NCI-H2196 (cell line): ENCODE measurements at regions not wholly inside any gene's neighbourhood (a gene's known extent, or its start where the extent isn't known, plus 50 kb on each side); places are given as distances from the start of the nearest gene placed in this dataset.
"Not testable (repeated sequence)": the region's sequence is repeated elsewhere in the genome, so short reads cannot be mapped to it uniquely, and the experiment has no call there.

Source experiments
- DNase-seq: peaks from one replicate; lab custom pipeline; 2025; ENCODE audit not compliant: unreplicated experiment; lab: John Stamatoyannopoulos, UW

DNA sequence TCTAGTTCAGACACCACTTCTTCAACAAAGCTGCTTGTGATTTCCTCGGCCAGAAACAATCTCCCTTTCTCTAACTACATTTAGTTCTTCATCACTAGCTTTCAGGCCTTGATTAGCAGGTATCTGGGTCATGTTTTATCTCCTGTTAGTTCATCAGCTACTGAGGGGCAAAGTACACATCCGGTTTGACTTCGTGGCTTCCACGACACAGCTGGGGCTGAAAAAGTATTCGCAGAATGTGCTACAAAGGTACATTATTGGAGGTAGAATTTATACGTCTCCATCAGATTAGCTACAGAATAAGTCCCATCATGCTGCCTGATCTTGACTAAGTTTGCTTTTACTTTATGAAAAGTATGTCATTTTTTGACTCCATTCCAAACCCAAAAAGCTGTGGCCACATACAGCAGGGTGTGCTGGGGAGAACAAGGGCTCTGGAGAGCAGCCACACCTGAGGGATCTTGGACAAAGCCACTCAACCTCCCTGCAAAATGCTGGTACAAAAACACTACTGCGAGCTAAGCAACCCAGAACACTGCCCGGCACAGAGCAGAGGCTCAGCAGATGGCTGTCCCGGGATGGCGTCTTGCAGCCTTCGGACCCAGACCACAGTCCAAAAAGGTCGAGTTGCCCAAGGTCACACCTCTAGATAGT is 158.9 kb upstream of the PRKX start:
- not testable (repeated sequence) for DNase-seq

DNA sequence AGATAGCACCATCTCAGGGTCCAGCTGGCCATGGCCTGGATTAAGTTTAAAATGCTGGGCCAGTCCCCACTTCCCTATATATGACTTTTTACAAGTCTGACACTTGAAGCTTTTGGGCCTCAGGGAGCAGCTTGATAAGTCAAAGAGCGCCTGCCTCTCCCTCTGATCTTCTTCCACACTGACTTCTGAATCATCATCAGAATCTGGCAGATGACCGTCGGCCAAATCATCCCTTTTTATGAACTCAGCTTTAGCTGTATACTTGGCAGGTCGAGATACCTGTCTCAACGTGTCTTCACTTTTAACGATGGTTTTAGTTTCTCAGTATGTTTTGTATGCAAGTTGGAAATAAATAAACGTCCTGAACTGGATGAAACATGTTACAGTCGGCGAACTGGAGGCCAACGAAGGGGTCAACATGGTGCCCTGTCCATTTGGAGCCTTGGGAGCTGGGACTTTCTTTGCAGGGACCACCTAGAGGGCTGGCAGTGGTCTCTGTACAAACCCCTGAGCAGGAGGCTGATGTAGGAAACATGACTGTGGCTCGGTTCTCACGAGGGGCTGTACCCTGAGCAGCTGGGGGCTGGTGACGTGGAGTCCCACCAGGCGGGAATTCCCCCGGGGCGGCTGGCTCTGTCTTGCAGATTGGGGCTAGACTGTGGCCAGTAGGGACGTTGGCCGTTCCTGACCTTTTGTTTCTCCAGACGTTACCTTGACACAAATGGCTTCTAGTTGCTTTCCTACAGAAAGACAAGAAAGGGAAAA is 153.8 kb upstream of the PRKX start:
- DNase-seq, result not testable (repeated sequence)

DNA sequence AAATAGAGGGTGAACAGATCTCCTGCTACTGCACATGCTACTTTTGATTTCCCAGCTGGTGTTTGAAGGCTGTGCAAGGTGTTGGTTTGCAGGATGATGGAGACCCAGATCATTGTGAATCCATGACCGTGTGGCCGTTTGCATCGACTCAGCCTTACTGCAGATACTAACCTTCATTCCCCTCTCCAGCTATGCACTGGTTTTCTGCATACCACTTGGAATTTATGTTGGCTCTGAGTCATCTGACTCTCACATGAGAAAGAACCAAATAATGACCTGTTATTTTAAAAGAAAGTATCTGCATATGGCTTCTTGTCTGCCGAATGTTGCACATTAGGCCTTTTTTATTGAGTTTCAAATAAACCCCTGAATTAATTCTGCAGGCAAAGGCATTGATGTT is 144.9 kb upstream of the PRKX start:
- not testable (repeated sequence) for DNase-seq

DNA sequence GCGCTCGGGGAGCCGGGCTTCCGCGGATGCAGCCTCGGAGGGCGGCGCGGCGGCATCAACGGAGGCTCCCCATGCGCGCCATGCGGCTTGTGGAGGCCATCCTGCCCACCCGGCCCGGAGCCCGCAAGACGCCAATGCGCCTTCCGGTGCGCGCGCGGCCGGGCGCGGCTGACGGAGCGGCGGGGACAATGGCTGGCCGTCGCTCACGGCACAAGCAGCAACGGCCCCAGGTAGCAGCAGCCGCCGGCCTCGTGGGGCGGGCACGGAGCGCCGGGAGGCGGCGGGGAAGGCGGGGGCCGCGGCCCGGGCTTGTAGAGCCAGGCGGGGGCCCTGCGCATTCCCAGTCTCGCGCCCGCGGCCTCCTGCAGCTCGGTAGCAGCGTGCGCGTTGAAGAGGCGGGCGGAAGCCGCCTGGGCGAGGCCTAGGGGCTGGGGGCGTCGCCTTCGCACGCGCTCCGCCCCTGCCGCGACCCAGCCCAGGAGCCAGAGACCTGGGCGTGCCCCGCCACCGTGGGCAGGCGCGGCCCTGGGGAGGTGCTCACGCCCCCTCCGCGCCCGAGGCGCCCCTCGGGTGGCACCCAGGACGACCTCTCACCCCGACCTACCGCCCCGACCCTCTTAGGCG is 130.2 kb upstream of the PRKX start:
- not testable (repeated sequence) for DNase-seq

DNA sequence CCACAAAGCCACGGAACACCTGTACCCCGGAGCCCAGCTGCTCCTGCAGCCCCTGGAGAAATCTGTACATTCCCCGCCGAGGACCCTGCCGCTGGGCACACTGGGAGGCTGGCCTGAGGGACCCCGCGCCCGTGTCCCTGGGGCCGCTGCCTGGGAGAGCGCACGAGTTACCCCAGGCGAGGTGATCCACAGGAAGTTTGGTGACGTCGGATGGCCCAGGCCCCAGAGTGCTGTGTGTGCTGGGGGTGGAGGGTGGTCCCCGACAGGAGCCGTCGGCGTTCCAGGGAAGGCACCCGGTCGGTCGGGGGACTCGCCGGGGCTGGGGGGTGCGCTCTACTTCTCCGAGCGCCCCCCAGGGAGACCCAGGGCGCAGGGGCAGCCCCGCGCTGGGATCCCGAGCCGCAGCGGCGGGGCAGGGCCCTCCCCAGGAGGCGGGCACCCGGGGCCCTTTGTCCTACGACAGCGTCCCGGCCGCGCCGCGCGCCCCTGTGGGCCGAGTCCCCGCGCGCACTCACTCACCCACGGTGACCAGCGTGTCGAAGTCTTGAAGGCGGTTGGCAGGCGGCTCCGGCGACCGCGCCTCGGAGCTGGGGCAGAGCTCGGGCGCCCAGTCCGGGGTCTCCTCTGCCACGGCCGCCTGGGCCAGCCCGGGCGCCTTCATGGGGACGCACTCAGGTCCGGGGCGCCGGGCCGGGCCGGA is 129.5 kb upstream of the PRKX start:
- DNase-seq, result not testable (repeated sequence)

DNA sequence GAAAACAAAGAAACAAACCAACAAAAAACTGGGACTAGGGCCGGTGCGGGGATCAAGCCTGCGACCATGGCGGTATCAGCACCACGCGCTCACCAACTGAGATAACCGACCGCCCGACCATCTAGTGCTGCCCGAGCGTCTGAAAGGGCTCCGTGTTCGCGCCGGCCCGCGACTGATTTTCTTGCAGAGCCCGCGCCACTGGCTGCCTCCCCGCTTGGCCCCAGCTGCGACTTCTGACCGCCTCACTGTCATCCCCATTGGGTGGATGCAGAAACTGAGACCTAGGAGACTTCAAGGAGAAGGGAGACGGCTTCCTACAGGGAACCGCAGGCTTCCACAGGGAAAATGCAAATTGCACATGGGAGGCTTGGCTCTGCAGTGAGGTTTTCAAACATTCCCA is 125.3 kb upstream of the PRKX start:
- DNase-seq, result not testable (repeated sequence)

DNA sequence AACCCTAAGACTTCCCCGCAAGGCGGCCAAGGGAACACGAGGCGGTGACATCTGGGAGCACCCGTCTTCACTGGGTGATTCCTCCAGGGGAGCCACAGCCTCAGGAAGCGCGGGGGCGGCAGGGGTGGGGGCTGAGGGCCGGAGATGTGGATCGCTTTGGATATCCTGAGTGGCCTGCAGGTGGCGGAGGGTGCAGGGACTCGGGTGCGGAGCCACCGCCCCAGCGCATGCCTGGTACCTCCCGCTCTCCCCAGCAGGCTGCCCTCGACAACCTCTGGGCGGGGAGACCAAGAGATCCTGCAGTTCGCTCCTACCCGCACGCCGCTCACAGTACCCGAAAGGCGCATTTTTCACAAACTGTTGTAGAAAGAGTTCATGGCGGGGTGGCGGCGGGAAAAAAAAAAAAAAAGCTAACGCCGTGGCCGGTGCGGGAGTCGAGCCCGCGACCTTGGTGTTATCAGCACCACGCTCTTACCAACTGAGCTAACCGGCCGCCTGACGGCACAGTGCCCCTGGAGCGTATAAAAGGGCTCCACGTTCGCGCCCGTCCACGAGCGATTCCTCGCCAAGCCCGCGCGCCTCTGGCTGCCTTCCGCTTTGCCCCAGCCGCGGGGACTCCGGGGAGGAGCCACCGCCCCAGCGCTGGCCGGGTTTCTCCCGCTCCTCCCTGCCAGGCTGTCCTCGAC is 124.7 kb upstream of the PRKX start:
- DNase-seq, result not testable (repeated sequence)

DNA sequence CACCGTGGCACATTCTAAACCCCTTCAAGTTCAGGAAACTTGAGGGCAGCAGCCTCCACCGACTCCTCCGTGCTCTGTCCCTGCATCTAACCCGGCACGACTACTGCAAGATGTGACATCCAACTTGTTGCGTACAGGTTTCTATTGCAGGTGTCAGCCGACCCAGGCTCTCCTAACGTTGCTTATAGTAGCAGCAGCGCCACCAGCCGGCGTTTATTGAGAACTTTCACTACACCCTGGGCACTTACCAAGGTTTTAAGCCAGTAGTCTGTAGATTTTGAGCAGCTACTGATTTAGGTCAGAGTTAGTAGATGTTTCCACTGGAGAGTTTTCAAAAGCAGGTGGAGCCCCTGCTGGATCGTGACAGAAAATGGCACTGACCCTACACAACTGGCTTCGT is 123.8 kb upstream of the PRKX start:
- DNase-seq, result not testable (repeated sequence)

DNA sequence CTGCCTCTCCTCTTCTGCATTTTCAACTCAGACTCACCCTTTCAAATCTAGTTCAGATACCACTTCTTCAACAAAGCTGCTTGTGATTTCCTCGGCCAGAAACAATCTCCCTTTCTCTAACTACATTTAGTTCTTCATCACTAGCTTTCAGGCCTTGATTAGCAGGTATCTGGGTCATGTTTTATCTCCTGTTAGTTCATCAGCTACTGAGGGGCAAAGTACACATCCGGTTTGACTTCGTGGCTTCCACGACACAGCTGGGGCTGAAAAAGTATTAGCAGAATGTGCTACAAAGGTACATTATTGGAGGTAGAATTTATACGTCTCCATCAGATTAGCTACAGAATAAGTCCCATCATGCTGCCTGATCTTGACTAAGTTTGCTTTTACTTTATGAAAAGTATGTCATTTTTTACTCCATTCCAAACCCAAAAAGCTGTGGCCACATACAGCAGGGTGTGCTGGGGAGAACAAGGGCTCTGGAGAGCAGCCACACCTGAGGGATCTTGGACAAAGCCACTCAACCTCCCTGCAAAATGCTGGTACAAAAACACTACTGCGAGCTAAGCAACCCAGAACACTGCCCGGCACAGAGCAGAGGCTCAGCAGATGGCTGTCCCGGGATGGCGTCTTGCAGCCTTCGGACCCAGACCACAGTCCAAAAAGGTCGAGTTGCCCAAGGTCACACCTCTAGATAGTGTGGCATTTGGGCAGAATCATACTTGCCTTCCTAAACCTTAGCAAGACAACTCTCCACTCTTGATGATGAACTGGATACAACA is 120.5 kb upstream of the PRKX start:
- DNase-seq, result not testable (repeated sequence)

DNA sequence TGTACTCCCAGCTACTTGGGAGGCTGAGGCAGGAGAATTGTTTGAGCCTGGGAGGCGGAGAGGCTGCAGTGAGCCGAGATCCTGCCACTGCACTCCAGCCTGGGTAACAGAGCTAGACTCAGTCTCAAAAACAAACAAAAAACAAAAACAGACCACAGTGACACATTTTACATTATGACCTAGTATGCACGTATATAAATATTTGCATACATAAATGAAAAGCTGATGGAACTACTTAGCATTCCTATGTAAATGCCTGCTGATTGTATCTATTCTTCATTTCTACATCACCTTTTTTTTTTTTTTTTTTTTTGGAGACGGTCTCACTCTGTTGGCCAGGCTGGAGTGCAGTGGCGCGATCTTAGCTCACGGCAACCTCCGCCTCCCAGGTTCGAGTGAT is 116.6 kb upstream of the PRKX start:
- DNase-seq, result not testable (repeated sequence)

DNA sequence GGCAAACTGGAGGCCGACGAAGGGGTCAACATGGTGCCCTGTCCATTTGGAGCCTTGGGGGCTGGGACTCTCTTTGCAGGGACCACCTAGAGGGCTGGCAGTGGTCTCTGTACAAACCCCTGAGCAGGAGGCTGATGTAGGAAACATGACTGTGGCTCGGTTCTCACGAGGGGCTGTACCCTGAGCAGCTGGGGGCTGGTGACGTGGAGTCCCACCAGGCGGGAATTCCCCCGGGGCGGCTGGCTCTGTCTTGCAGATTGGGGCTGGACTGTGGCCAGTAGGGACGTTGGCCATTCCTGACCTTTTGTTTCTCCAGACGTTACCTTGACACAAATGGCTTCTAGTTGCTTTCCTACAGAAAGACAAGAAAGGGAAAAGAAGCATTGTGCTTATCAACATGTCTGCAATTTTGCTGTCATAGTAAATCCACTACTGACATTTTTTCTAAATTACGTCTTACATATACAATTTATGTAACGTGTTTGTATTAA is 115.6 kb upstream of the PRKX start:
- DNase-seq, result not testable (repeated sequence)

DNA sequence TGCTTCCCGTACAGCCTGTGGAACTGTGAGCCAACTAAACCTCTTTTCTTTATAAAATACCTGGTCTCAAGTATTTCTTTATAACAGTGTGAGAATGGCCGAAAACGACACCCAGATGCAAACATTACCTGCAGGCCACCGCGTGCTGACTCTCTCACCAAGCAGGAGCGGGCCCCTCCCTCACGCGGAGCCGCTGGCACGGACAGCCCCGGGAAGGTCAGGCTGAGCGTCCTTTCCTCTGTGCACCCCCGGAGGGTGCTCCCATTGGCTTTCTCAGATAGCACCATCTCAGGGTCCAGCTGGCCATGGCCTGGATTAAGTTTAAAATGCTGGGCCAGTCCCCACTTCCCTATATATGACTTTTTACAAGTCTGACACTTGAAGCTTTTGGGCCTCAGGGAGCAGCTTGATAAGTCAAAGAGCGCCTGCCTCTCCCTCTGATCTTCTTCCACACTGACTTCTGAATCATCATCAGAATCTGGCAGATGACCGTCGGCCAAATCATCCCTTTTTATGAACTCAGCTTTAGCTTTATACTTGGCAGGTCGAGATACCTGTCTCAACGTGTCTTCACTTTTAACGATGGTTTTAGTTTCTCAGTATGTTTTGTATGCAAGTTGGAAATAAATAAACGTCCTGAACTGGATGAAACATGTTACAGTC is 115.1 kb upstream of the PRKX start:
- not testable (repeated sequence) for DNase-seq

DNA sequence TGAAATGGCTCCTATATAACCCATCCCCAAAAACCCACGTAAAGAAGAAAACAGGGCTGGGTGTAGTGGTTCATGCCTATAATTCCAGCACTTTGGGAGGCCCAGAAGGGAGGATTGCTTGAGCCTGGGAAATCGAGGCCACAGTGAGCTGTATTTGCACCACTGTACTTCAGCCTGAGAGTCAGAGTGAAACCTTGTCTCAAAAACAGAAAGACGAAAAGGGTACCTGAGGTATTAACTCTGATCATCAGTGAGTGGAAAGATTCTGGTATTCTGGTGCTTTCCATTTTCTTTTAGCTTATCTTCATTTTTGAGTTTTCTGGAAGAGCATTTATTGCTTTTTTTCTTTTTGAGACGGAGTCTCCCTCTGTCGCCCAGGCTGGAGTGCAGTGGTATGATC is 110.6 kb upstream of the PRKX start:
- not testable (repeated sequence) for DNase-seq

DNA sequence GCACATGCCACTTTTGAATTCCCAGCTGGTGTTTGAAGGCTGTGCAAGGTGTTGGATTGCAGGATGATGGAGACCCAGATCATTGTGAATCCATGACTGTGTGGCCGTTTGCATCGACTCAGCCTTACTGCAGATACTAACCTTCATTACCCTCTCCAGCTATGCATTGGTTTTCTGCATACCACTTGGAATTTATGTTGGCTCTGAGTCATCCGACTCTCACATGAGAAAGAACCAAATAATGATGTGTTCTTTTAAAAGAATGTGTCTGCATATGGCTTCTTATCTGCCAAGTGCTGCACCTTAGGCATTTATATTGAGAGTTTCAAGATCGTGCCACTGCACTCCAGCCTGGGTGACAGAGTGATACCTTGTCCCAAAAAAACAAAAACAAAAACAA is 106.7 kb upstream of the PRKX start:
- no peak for DNase-seq

DNA sequence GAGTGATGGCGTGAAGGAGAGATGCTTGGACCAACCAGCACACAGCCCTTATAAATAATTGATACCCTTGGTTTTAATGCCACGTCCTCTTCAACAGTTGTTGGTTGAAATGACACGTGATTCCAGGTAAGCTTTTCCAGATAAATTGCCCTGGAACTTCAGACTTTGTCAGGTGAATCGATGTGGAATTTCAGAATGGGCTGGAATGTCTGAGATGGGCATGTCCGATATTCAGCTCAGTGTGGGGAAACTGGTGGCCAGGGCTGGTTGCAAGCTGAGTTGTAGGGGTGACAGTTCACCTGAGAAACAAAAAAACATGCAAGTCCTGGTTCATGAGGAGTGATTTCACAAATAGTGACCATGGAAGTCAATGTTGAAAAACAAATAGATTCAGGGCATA is 104.0 kb upstream of the PRKX start:
- DNase-seq, result not testable (repeated sequence)

DNA sequence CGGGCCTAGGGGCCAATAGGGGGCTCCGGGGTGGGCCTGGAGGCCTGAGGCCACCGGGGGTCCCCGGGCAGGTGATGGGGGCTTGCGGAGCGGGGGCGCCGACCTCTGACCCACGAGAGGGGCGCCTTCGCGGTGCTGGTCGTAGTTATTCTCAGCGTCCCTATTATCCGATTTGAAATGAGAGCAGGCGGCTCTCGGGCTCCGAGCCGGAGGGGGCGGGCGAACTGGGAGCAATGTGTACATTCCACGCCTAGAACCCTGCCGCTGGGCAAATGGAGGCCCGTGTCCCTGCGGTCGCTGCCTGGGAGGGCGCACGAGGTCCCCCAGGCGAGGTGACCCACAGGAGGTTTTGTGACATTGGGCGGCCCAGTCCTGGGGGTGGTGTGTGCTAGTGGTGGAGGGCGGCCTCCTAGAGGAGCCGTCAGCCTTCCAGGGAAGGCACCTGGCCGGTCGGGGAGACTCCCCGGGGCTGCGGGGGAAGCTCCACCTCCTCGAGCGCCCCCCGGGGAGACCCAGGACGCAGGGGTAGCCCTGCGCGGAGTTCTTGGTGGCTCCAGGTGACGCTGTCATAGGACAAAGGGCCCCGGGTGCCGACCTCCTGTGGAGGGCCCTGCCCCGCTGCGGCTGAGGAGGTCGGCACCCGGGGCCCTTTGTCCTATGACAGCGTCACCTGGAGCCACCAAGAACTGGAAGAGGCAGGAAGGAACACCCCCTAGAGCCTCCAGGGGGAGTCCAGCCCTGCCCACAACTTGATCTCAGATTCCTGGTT is 102.6 kb upstream of the PRKX start:
- peak; percentile 11 for DNase-seq

DNA sequence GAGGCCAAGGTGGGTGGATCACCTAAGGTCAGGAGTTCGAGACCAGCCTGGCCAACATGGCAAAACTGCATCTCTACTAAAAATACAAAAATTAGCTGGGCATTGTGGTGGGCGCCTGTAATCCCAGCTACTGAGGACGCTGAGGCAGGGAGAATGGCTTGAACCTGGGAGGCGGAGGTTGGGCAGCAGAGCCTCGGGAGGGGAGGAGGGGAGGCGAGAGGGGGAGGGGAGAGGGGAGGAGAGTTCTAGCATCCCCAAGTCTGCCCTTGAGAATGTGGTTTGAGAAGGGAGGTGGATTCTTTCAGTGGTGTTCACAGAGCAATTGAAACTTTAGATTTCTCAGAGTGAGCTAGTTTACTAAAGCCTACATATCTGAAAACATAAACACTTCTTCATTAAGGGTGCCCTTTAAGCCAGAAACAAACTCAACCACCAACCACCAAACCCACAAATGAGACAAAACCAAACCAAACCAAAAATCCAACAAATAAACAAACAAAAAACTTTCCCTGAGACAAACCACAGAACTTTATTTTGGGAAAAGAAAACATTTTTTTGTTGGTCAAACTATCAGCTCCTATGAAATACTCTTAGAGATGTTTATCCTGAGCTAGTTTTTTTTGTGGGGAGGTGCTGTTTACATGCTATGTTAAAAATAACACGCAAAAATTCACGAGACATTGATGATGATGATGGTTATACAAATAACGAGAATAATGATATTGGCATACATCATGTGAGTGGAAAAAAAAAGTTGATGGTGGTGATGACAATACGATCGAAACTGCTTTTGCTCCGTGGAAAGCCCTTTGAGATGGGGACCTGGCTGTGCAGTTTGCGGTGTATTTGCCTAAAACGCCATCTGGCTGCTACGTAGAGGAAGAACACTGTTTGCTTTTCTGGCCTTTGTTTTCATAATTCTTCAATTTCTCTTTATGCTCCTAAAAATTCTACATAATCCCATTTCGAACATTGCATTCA is 98.2 kb upstream of the PRKX start:
- DNase-seq, result peak; percentile 25

DNA sequence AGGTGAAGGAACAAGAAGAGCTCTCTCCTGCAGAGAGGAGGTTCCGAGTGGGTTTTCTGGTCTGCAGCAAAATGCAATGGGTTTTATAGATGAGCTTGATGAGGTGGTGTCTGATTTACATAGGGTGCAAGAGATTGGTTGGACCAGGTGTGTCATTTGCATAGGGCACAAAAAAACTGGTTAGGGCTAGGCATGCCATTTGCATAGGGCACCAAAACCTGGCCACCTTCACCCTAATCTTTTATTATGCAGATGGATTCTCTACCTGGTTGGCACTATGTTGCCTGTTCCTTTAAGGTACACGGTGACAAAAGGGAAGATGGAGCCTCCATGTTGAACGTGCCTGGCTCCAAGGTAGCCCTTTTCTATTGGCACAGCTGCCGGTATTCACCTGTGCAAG is 94.5 kb upstream of the PRKX start:
- no peak for DNase-seq
